ENCODE measurements at regions not wholly inside any gene's neighbourhood (a gene's known extent, or its start where the extent isn't known, plus 50 kb on each side); places are given as distances from the start of the nearest gene placed in this dataset.

DNA sequence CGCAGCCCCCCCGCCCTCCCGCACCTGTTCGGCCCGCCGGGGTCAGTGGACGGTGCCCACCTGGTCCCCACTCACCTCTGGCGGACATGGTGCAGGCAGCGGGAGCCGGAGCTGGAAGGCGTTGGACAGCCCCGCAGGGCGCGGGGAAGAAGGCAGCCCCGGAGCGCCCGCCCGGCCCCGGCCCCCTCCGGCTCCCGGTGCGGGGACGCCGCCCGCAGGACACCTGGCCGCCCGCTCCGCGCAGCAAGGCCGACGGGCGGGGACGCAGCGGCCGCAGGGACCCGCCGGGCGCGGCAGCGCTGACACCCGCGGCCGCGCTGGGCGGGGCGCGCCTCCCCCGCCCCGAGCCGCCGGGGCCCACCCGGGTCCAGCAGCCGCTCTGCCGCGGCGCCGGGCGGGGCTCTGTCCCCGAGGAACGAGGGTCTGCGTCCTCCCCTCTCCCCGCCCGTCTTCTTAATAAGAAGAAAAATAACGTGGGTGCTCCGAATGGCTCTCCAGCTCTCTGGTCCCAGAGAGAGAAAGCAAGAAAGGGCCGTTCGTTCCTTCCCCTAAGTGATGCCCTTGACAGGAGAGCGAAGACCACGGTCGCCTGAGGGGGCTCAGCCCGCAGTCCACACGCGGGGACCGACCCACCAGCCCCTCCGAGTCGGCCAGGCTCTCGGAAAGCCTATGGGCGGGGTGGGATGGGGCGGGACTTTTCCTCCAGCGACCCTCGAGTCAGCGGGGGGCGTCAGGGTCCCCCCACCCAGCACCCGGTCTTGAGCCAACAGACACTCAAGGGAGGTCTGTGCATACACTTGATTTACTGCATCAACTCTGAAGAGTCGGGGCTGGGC is 53.4 kb upstream of the FHIP2A start:
- no peak for DNase-seq
- peak; percentile 78 for ATAC-seq
- H3K4me3 ChIP-seq = peak overlapping the region; percentile 65
- H3K4me1 ChIP-seq = peaks cover 11% of the 10 kb centered on the region
- H3K9me3 ChIP-seq = no peaks in the 10 kb centered on the region
- intact Hi-C loops (cut with DNase I) = no loop called here
- no peaks in the 10 kb centered on the region for H3K36me3 ChIP-seq
- TF ChIP-seq, protein P1, sequence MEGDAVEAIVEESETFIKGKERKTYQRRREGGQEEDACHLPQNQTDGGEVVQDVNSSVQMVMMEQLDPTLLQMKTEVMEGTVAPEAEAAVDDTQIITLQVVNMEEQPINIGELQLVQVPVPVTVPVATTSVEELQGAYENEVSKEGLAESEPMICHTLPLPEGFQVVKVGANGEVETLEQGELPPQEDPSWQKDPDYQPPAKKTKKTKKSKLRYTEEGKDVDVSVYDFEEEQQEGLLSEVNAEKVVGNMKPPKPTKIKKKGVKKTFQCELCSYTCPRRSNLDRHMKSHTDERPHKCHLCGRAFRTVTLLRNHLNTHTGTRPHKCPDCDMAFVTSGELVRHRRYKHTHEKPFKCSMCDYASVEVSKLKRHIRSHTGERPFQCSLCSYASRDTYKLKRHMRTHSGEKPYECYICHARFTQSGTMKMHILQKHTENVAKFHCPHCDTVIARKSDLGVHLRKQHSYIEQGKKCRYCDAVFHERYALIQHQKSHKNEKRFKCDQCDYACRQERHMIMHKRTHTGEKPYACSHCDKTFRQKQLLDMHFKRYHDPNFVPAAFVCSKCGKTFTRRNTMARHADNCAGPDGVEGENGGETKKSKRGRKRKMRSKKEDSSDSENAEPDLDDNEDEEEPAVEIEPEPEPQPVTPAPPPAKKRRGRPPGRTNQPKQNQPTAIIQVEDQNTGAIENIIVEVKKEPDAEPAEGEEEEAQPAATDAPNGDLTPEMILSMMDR (IDR thresholded peaks at IDR 0.05) = no peak
- H3K27ac ChIP-seq = no peak overlapping the region
- H3K27me3 ChIP-seq = no peaks in the 10 kb centered on the region

DNA sequence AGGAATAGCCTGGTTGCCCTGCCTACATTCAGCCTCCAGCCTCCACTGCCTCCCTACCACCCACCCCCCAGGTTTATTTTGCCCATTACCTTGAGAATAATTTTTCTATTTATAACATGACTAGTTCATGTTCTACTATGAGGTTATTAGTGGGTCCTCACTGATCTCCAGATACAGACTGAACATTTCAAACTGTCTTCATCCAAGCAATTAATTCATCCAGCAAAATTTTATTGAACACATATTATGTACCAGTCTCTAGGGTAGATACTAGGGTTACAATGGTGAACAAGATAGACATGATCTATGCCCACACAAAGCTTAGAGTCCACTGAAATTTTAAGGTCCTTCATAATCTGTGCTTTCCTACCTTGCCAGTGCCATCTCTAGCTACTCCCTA is 51.6 kb upstream of the FHIP2A start:
- intact Hi-C loops (cut with DNase I) = no loop called here
- Histone ChIP-seq H3K4me1 (peaks cover 11% of the 10 kb centered on the region), H3K4me3 (no peak overlapping the region), H3K36me3 (no peaks in the 10 kb centered on the region), H3K9me3 (no peaks in the 10 kb centered on the region), H3K27ac (no peak overlapping the region), H3K27me3 (no peaks in the 10 kb centered on the region)
- TF ChIP-seq, protein P1 (IDR thresholded peaks at IDR 0.05) = no peak
- no peak for DNase-seq
- ATAC-seq = no peak

DNA sequence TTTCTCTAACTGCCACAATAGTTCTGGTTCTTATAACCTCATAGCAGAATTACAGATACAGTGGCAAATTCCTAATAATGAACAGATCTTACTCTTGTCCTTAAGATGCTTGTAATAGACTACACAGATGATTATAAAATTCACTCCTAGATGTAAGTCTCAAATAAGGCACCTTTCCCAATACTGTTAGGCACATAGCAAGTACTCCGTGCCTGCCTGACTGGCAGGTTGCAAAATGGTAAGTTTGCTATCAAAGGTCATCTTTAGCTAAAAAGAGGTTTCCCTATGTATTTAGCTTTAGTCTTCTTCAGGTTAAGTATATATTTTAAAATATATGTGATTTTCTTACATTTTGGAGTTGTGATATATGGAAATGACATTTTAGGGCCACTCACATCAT is 50.4 kb upstream of the FHIP2A start:
- ATAC-seq (no peak), DNase-seq (no peak)
- H3K4me1 ChIP-seq = peaks cover 11% of the 10 kb centered on the region
- H3K27ac ChIP-seq = no peak overlapping the region
- no peak overlapping the region for H3K4me3 ChIP-seq
- intact Hi-C loops (cut with DNase I) = no loop called here
- H3K9me3 ChIP-seq = no peaks in the 10 kb centered on the region
- H3K27me3 ChIP-seq = no peaks in the 10 kb centered on the region
- no peaks in the 10 kb centered on the region for H3K36me3 ChIP-seq
- TF ChIP-seq, protein P1 (IDR thresholded peaks at IDR 0.05) = no peak

DNA sequence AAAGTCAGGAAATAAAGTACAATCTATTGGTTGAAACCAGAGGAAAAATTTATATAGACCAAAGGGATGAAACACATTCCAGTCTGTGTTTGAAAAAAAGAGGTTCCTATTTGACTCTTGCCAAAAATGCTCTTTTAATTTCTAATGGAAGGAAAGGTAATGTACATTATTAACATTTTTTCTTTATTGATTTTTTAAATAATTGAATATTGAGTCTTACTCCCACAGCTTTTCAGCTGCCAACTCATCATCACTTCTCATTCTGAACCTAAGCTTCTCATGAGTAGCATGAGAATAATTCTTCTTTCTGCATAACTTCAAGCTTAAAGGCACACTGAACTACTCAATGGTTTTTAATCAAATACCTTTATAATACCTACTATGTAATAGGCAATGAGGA is 49.8 kb upstream of the FHIP2A start:
- Histone ChIP-seq H3K36me3 (no peaks in the 10 kb centered on the region), H3K4me1 (peaks cover 11% of the 10 kb centered on the region), H3K4me3 (no peak overlapping the region), H3K27ac (no peak overlapping the region), H3K27me3 (no peaks in the 10 kb centered on the region), H3K9me3 (no peaks in the 10 kb centered on the region)
- TF ChIP-seq, protein P1 (IDR thresholded peaks at IDR 0.05) = no peak
- no peak for ATAC-seq
- intact Hi-C loops (cut with DNase I) = no loop called here
- DNase-seq = no peak
